GM12891 (cell line): ENCODE measurements at regions not wholly inside any gene's neighbourhood (a gene's known extent, or its start where the extent isn't known, plus 50 kb on each side); places are given as distances from the start of the nearest gene placed in this dataset.

ENCODE experiments used
- DNase-seq: peaks from one replicate; pipeline ENCODE4 v3.0.0; 2011; ENCODE audit warnings: low spot score; ENCODE audit not compliant: insufficient read length
- FAIRE-seq: peaks from 2 replicates; lab custom pipeline; 2011; peaks lifted over from hg19 to GRCh38; lab: Jason Lieb, UNC
- PAX5 ChIP-seq: IDR thresholded peaks from 2 replicates; pipeline ENCODE4 v1.6.1; 2011; ENCODE audit warnings: low read length, moderate library complexity, mild to moderate bottlenecking; ENCODE audit not compliant: insufficient read depth, severe bottlenecking
- POLR2A ChIP-seq: IDR thresholded peaks from 2 replicates; pipeline ENCODE4 v1.6.1; 2011; ENCODE audit warnings: low read depth, low read length, control low read depth
- POLR2AphosphoS5 ChIP-seq: IDR thresholded peaks from 2 replicates; pipeline ENCODE4 v1.6.1; 2011; ENCODE audit warnings: low read depth, low read length, control low read depth
- POU2F2 ChIP-seq: IDR thresholded peaks from 2 replicates; pipeline ENCODE4 v1.6.1; 2011; ENCODE audit warnings: low read depth, mild to moderate bottlenecking, control low read depth, low read length, moderate library complexity
- SPI1 ChIP-seq: IDR thresholded peaks from 2 replicates; pipeline ENCODE4 v1.6.1; 2011; ENCODE audit warnings: low read depth, low read length, control low read depth
- TAF1 ChIP-seq: IDR thresholded peaks from 2 replicates; pipeline ENCODE4 v1.6.1; 2011; ENCODE audit warnings: low read depth, low read length, control low read depth

- DNase-seq, result no peak
- TF ChIP-seq TAF1 (no peak), POU2F2 (no peak), POLR2AphosphoS5 (no peak), POLR2A (no peak)
- FAIRE-seq, result peak; percentile 28
These were observed 92.7 kb downstream of the PCSK1 start for GRCh38 chr5:96340357-96340756.

- no peak for FAIRE-seq
- DNase-seq, result no peak
These were observed 93.2 kb downstream of the PCSK1 start for GRCh38 chr5:96339862-96340261.

GRCh38 chr5:96338624-96339415 is 94.2 kb downstream of the PCSK1 start:
- FAIRE-seq (peak; percentile 26), DNase-seq (no peak)
- TF ChIP-seq POU2F2 (no peak), TAF1 (no peak), POLR2AphosphoS5 (no peak), PAX5 (no peak), SPI1 (no peak), POLR2A (no peak)

More at GRCh38 chr5:96339862-96340261, 93.2 kb downstream of the PCSK1 start:
- TF ChIP-seq TAF1 (no peak), POLR2A (no peak), PAX5 (no peak), POLR2AphosphoS5 (no peak), POU2F2 (no peak), SPI1 (no peak)

- TF ChIP-seq PAX5 (no peak), POU2F2 (no peak), SPI1 (no peak), POLR2A (no peak), TAF1 (no peak), POLR2AphosphoS5 (no peak)
- DNase-seq (no peak), FAIRE-seq (peak; percentile 13)
These were observed 95.0 kb downstream of the PCSK1 start for GRCh38 chr5:96338091-96338490.

- FAIRE-seq, result peak; percentile 35
- no peak for DNase-seq
- TF ChIP-seq SPI1 (peak; percentile 64), TAF1 (no peak)
These were observed 95.8 kb downstream of the PCSK1 start for GRCh38 chr5:96337048-96337781.

GRCh38 chr5:96336351-96336985 is 96.6 kb downstream of the PCSK1 start:
- no peak for DNase-seq
- TF ChIP-seq PAX5, result no peak
- FAIRE-seq, result peak; percentile 71

- TF ChIP-seq POU2F2 (no peak), TAF1 (no peak), POLR2A (no peak), POLR2AphosphoS5 (no peak), SPI1 (no peak), PAX5 (no peak)
- FAIRE-seq, result no peak
- DNase-seq, result no peak
These were observed 97.2 kb downstream of the PCSK1 start for GRCh38 chr5:96335873-96336272.

- DNase-seq, result no peak
- no peak for FAIRE-seq
- no peak for TF ChIP-seq POLR2A
- TF ChIP-seq SPI1, result no peak
- TF ChIP-seq POLR2AphosphoS5, result no peak
- TF ChIP-seq POU2F2, result no peak
- no peak for TF ChIP-seq TAF1
- TF ChIP-seq PAX5, result no peak
These were observed 99.7 kb downstream of the PCSK1 start for GRCh38 chr5:96333391-96333790.

GRCh38 chr5:96332535-96333366 is 100.3 kb downstream of the PCSK1 start:
- TF ChIP-seq POLR2AphosphoS5 (no peak), SPI1 (no peak), TAF1 (no peak), POU2F2 (no peak), POLR2A (no peak), PAX5 (no peak)
- FAIRE-seq, result no peak
- no peak for DNase-seq
